Lung (tissue), 11 donors: ENCODE measurements at regions not wholly inside any gene's neighbourhood (a gene's known extent, or its start where the extent isn't known, plus 50 kb on each side); places are given as distances from the start of the nearest gene placed in this dataset.

ENCODE experiments used
- ATAC-seq: fragments of 200-7000 bp; cut with Tn5 transposase; one replicate; pipeline ENCODE4 v1.9.1; 2020; ENCODE audit warnings: moderate number of reproducible peaks; ENCODE audit not compliant: insufficient read depth, low FRiP score
- DNase-seq, 3 donors: peaks; one replicate each; pipeline ENCODE4 v3.0.0-alpha.2; 2013 to 2017
- H3K27ac ChIP-seq, 2 donors: one replicate each; pipeline ENCODE4 v1.5.1; 2013; ENCODE audit warnings: mild to moderate bottlenecking in 2 of 2, moderate library complexity in 2 of 2, control low read depth in 1 of 2, inconsistent platforms in 1 of 2, low read depth in 1 of 2, low read length in 1 of 2
- H3K27me3 ChIP-seq, 3 donors: one replicate each; pipeline ENCODE4 v1.5.1; 2013; ENCODE audit warnings: low read length in 2 of 3; ENCODE audit not compliant: control insufficient read depth in 3 of 3, insufficient read depth in 3 of 3
- H3K36me3 ChIP-seq, 4 donors: one replicate each; pipeline ENCODE4 v1.5.1; 2013; ENCODE audit warnings: low read length in 4 of 4, mild to moderate bottlenecking in 1 of 4, moderate library complexity in 1 of 4; ENCODE audit not compliant: control insufficient read depth in 4 of 4, insufficient read depth in 4 of 4
- H3K4me1 ChIP-seq, 5 donors: one replicate each; pipeline ENCODE4 v1.5.1; 2013; ENCODE audit warnings: low read length in 5 of 5, mild to moderate bottlenecking in 2 of 5, moderate library complexity in 1 of 5; ENCODE audit not compliant: control insufficient read depth in 5 of 5, insufficient read depth in 5 of 5
- H3K4me3 ChIP-seq: one replicate; pipeline ENCODE4 v1.5.1; 2013; ENCODE audit warnings: mild to moderate bottlenecking, control low read depth, moderate library complexity
- H3K9ac ChIP-seq, 2 donors: one replicate each; pipeline ENCODE4 v1.5.1; 2013; ENCODE audit warnings: low read length in 2 of 2, control low read depth in 1 of 2; ENCODE audit not compliant: insufficient read depth in 1 of 2
- H3K9me3 ChIP-seq, 4 donors: one replicate each; pipeline ENCODE4 v1.5.1; 2013; ENCODE audit warnings: low read length in 3 of 4, mild to moderate bottlenecking in 1 of 4, moderate library complexity in 1 of 4; ENCODE audit not compliant: control insufficient read depth in 4 of 4, insufficient read depth in 3 of 4
- CTCF ChIP-seq: IDR thresholded peaks from 2 replicates; pipeline ENCODE4 v1.5.1; 2012; ENCODE audit warnings: mild to moderate bottlenecking; ENCODE audit errors: control extremely low read depth, extremely low read depth
- whole genome bisulfite sequencing, 2 donors: extraction: QIAGEN DNeasy Blood & Tissue Kit; methylation state at CpG; one replicate each; pipeline ENCODE4 v1.1.7; 2013; 5-methylcytosine and 5-hydroxymethylcytosine counted together
- donor health status: control.
- donor health status: control.
- donor health status: Bipolar disorder and iron deficiency.
- donor health status: healthy.
- donor health status: DM: yes; HTN: yes; CAD: no.

GRCh38 chr9:135296735-135297455, 182.7 kb upstream of the PPP1R26 start:
- 44 to 60% methylated on average over 12 of the region's 12 CpGs for WGBS, 2 donors

GRCh38 chr9:135297456-135298075, 182.0 kb upstream of the PPP1R26 start:
- Histone ChIP-seq H3K27ac (no peak overlapping the region), H3K9ac (no peak overlapping the region), H3K4me1 (peaks cover 0 to 17% (median 0%) of the 10 kb centered on the region in 5 donors), H3K36me3 (no peaks in the 10 kb centered on the region), H3K4me3 (no peak overlapping the region), H3K9me3 (no peaks in the 10 kb centered on the region), H3K27me3 (peaks cover 0 to 4% (median 2%) of the 10 kb centered on the region in 3 donors)
- WGBS, 2 donors: 50 to 59% methylated on average over 16 of the region's 16 CpGs
- ATAC-seq (no peak), DNase-seq (peak in 1 of 3 donors; percentile 28)
- TF ChIP-seq CTCF: no peak

More at GRCh38 chr9:135296735-135297455, 182.7 kb upstream of the PPP1R26 start:
- H3K4me3 ChIP-seq: no peak overlapping the region
- DNase-seq (peak in 1 of 3 donors; percentile 28), ATAC-seq (no peak)
- TF ChIP-seq CTCF: no peak
- H3K27me3 ChIP-seq: peaks cover 0 to 4% (median 0%) of the 10 kb centered on the region in 3 donors
- no peaks in the 10 kb centered on the region for H3K36me3 ChIP-seq
- H3K9me3 ChIP-seq: no peaks in the 10 kb centered on the region
- no peak overlapping the region for H3K9ac ChIP-seq
- no peak overlapping the region for H3K27ac ChIP-seq
- peaks cover 0 to 17% (median 0%) of the 10 kb centered on the region in 5 donors for H3K4me1 ChIP-seq

- Histone ChIP-seq H3K36me3 (no peaks in the 10 kb centered on the region), H3K27me3 (peaks cover 0 to 5% (median 4%) of the 10 kb centered on the region in 3 donors), H3K9ac (no peak overlapping the region), H3K4me3 (no peak overlapping the region), H3K9me3 (no peaks in the 10 kb centered on the region), H3K27ac (no peak overlapping the region), H3K4me1 (peaks cover 0 to 17% (median 0%) of the 10 kb centered on the region in 5 donors)
- 71 to 87% methylated on average over 10 of the region's 10 CpGs for WGBS, 2 donors
- DNase-seq (no peak), ATAC-seq (no peak)
- TF ChIP-seq CTCF: no peak
These were observed 180.4 kb upstream of the PPP1R26 start for GRCh38 chr9:135299239-135299590.
